ENCODE measurements at regions not wholly inside any gene's neighbourhood (a gene's known extent, or its start where the extent isn't known, plus 50 kb on each side); places are given as distances from the start of the nearest gene placed in this dataset.

DNA sequence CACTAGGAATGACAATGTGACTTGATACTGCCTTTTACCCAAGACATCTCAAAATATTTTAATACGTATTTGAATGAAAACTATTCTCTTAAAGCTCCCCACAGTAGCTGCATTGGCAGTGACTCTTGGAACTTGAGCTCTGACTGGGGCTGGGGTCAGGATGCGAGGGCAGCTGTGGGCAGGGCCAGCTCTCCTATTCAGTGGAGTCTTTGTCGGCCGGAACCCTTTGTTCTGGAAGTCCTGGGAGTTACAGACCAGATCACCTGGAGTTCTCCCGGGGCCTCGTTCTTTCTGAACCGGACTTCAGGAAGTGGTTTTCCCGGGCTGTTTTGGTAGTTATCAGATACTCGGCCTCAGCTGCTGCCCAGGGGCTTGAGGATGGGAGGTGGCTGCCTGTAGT, 84.9 kb downstream of the NPIPB11 start:
- SMC1A ChIA-PET (ENCODE audit: uncharacterized antibody, unreplicated experiment), result no interaction called here
- WGBS (ENCODE audit: insufficient coverage, insufficient replicate concordance, low lambda C conversion rate, missing lambda C conversion rate), result 57% methylated on average over 9 of the region's 9 CpGs
- no TSS peak for BruUV-seq (replicated peaks)

DNA sequence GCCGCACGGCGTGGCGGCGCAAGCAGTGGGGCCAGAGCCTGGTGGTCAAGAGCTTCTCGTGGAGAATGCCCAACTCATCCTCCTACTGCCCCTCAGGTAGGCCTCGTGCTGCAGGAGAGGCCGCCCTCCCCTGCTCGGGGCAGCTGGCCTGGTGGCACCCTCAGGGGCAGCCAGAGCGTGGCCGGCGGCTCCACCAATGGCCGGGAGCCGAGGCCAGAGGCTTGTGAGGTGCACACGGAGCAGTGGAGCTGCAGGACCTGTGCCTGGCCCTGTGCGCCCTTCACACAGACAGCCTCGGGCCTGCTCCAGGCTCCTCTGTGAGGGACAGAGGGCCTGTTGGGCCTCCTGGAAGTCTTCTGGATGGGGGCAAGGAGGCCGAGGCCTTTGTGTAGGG, 85.5 kb downstream of the NPIPB11 start:
- ChIA-PET SMC1A (ENCODE audit: uncharacterized antibody, unreplicated experiment) (no interaction called here), RAD21 (ENCODE audit: unreplicated experiment) (no interaction called here), POLR2A (no interaction called here), CTCF (no interaction called here)
- no peak overlapping the region for H3K9ac ChIP-seq (ENCODE audit: control insufficient read depth, insufficient read depth, low read length)
- BruUV-seq (replicated peaks), result no TSS peak
- no peak overlapping the region for H3K4me2 ChIP-seq (ENCODE audit: control insufficient read depth, insufficient read depth)
- H3K4me1 ChIP-seq (ENCODE audit: control insufficient read depth, insufficient read depth, low read length), result no peaks in the 10 kb centered on the region
- H3K27ac ChIP-seq (ENCODE audit: control insufficient read depth, insufficient read depth), result no peak overlapping the region
- ATAC-seq (no peak), DNase-seq (ENCODE audit: low read depth, low spot score) (no peak), FAIRE-seq (no peak)
- no peaks in the 10 kb centered on the region for H4K20me1 ChIP-seq (ENCODE audit: control insufficient read depth, insufficient read depth)
- H3K79me2 ChIP-seq (ENCODE audit: control insufficient read depth, insufficient read depth, low read length), result no peaks in the 10 kb centered on the region
- in situ Hi-C loops (cut with MboI), result no loop called here
- 70% methylated on average over 18 of the region's 18 CpGs for WGBS (ENCODE audit: insufficient coverage, insufficient replicate concordance, low lambda C conversion rate, missing lambda C conversion rate)
- no peak overlapping the region for H3K4me3 ChIP-seq
- H3K9me3 ChIP-seq (replicated peaks; ENCODE audit: control insufficient read depth, insufficient read depth, low read length), result no peaks in the 10 kb centered on the region
- H2AFZ ChIP-seq (ENCODE audit: control insufficient read depth, low read depth, low read length), result no peak overlapping the region
- no peaks in the 10 kb centered on the region for H3K27me3 ChIP-seq (replicated peaks in 1 of 2; ENCODE audit: control insufficient read depth in 2 of 2, insufficient read depth in 2 of 2, low read length in 1 of 2)
- no peaks in the 10 kb centered on the region for H3K36me3 ChIP-seq (ENCODE audit: control insufficient read depth in 2 of 2, insufficient read depth in 2 of 2, low read length in 1 of 2)
- intact Hi-C loops (cut with micrococcal nuclease; ENCODE audit: unreplicated experiment), result no loop called here
- TF ChIP-seq MTA3 (IDR thresholded peaks at IDR 0.05; ENCODE audit: borderline replicate concordance, low read length) (no peak), ZNF207 (IDR thresholded peaks at IDR 0.05; ENCODE audit: borderline replicate concordance) (no peak), TAF1 (IDR thresholded peaks at IDR 0.05; ENCODE audit: borderline replicate concordance, low read depth, low read length) (no peak), EED (IDR thresholded peaks at IDR 0.05; ENCODE audit: low read depth) (no peak), CREB1 (IDR thresholded peaks at IDR 0.05; ENCODE audit: low read depth) (no peak), CBFB (IDR thresholded peaks at IDR 0.05; ENCODE audit: low read depth) (no peak), YY1 (IDR thresholded peaks at IDR 0.05; ENCODE audit: low read depth, low read length) (no peak), KAT2A (conservative IDR thresholded peaks at IDR 0.05; ENCODE audit: control insufficient read depth, low read depth, low read length) (no peak)
- TF ChIP-seq, protein P1, sequence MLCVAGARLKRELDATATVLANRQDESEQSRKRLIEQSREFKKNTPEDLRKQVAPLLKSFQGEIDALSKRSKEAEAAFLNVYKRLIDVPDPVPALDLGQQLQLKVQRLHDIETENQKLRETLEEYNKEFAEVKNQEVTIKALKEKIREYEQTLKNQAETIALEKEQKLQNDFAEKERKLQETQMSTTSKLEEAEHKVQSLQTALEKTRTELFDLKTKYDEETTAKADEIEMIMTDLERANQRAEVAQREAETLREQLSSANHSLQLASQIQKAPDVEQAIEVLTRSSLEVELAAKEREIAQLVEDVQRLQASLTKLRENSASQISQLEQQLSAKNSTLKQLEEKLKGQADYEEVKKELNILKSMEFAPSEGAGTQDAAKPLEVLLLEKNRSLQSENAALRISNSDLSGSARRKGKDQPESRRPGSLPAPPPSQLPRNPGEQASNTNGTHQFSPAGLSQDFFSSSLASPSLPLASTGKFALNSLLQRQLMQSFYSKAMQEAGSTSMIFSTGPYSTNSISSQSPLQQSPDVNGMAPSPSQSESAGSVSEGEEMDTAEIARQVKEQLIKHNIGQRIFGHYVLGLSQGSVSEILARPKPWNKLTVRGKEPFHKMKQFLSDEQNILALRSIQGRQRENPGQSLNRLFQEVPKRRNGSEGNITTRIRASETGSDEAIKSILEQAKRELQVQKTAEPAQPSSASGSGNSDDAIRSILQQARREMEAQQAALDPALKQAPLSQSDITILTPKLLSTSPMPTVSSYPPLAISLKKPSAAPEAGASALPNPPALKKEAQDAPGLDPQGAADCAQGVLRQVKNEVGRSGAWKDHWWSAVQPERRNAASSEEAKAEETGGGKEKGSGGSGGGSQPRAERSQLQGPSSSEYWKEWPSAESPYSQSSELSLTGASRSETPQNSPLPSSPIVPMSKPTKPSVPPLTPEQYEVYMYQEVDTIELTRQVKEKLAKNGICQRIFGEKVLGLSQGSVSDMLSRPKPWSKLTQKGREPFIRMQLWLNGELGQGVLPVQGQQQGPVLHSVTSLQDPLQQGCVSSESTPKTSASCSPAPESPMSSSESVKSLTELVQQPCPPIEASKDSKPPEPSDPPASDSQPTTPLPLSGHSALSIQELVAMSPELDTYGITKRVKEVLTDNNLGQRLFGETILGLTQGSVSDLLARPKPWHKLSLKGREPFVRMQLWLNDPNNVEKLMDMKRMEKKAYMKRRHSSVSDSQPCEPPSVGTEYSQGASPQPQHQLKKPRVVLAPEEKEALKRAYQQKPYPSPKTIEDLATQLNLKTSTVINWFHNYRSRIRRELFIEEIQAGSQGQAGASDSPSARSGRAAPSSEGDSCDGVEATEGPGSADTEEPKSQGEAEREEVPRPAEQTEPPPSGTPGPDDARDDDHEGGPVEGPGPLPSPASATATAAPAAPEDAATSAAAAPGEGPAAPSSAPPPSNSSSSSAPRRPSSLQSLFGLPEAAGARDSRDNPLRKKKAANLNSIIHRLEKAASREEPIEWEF (IDR thresholded peaks at IDR 0.05; ENCODE audit: insufficient replicate concordance, low read depth, low read length), result no peak

More for the DNA sequence above, 84.9 kb downstream of the NPIPB11 start:
- Histone ChIP-seq H3K4me2 (ENCODE audit: control insufficient read depth, insufficient read depth) (no peak overlapping the region), H3K4me3 (no peak overlapping the region), H3K27ac (ENCODE audit: control insufficient read depth, insufficient read depth) (no peak overlapping the region), H3K9ac (ENCODE audit: control insufficient read depth, insufficient read depth, low read length) (no peak overlapping the region), H3K36me3 (ENCODE audit: control insufficient read depth in 2 of 2, insufficient read depth in 2 of 2, low read length in 1 of 2) (no peaks in the 10 kb centered on the region), H3K27me3 (replicated peaks in 1 of 2; ENCODE audit: control insufficient read depth in 2 of 2, insufficient read depth in 2 of 2, low read length in 1 of 2) (no peaks in the 10 kb centered on the region), H3K4me1 (ENCODE audit: control insufficient read depth, insufficient read depth, low read length) (no peaks in the 10 kb centered on the region), H2AFZ (ENCODE audit: control insufficient read depth, low read depth, low read length) (no peak overlapping the region), H3K9me3 (replicated peaks; ENCODE audit: control insufficient read depth, insufficient read depth, low read length) (no peaks in the 10 kb centered on the region), H3K79me2 (ENCODE audit: control insufficient read depth, insufficient read depth, low read length) (no peaks in the 10 kb centered on the region), H4K20me1 (ENCODE audit: control insufficient read depth, insufficient read depth) (no peaks in the 10 kb centered on the region)
- TF ChIP-seq JUND (IDR thresholded peaks at IDR 0.05; ENCODE audit: low read depth, low read length) (no peak), MYB (IDR thresholded peaks at IDR 0.05; ENCODE audit: borderline replicate concordance, low read depth, low read length) (no peak), BHLHE40 (IDR thresholded peaks at IDR 0.05; ENCODE audit: borderline replicate concordance in 1 of 2, low read depth in 2 of 2, low read length in 1 of 2) (no peak), STAT3 (IDR thresholded peaks at IDR 0.05; ENCODE audit: low read depth, low read length) (no peak), RFX5 (IDR thresholded peaks at IDR 0.05; ENCODE audit: low read depth, low read length) (no peak), KDM1A (IDR thresholded peaks at IDR 0.05; ENCODE audit: borderline replicate concordance) (no peak)
- in situ Hi-C loops (cut with MboI) (no loop called here), intact Hi-C loops (cut with micrococcal nuclease; ENCODE audit: unreplicated experiment) (no loop called here)
- FAIRE-seq (no peak), DNase-seq (ENCODE audit: low read depth, low spot score) (no peak), ATAC-seq (no peak)
- CTCF ChIA-PET, result no interaction called here
- RAD21 ChIA-PET (ENCODE audit: unreplicated experiment), result no interaction called here
- POLR2A ChIA-PET, result no interaction called here

Measured in GM12878 (cell line).